Endothelial cell of umbilical vein (primary cell): ENCODE measurements at regions not wholly inside any gene's neighbourhood (a gene's known extent, or its start where the extent isn't known, plus 50 kb on each side); places are given as distances from the start of the nearest gene placed in this dataset.

Experiments used
- BruUV-seq: library from RNA; stranded (reverse); fragments of 400-500 nt; replicated peaks from 2 replicates; lab custom pipeline; 2021; lab: Mats Ljungman, UMichigan
- CTCF ChIA-PET: fragments of 300-600, 350-600 bp; sonication (Branson Sonifier 250); formaldehyde crosslinking; loops from one replicate; lab custom pipeline; 2021; ENCODE audit warnings: antibody characterized with exemption, inconsistent platforms; lab: Charles Lee
- POLR2A ChIA-PET: fragments of 300-600, 350-600 bp; sonication (Branson Sonifier 250); formaldehyde crosslinking; loops from one replicate; lab custom pipeline; 2021; ENCODE audit warnings: antibody characterized with exemption, inconsistent platforms; lab: Charles Lee
- DNase-seq: peaks from one replicate; pipeline ENCODE4 v3.0.0-alpha.2; 2011; ENCODE audit warnings: low read depth, low spot score
- FAIRE-seq: peaks from 2 replicates; lab custom pipeline; 2011; peaks lifted over from hg19 to GRCh38; lab: Jason Lieb, UNC
- H2AFZ ChIP-seq: 2 replicates; pipeline ENCODE4 v1.6.0; 2012; ENCODE audit warnings: low read depth, low read length, control low read depth, inconsistent platforms
- H3K27ac ChIP-seq: 2 replicates; pipeline ENCODE4 v1.5.1; 2011; ENCODE audit warnings: low read depth, mild to moderate bottlenecking, control low read depth, low read length, moderate library complexity; ENCODE audit not compliant: insufficient read depth
- H3K27me3 ChIP-seq, 2 experiments: 2 replicates each; pipeline versions ENCODE4 v1.6.0 to v1.6.1; 2011; ENCODE audit warnings: low read length in 2 of 2, mixed read lengths in 1 of 2; ENCODE audit not compliant: control insufficient read depth in 2 of 2, insufficient read depth in 2 of 2
- H3K36me3 ChIP-seq, 2 experiments: 2 replicates in 1 of 2; 3 replicates in 1 of 2; pipeline ENCODE4 v1.5.1; 2011; ENCODE audit warnings: low read length in 2 of 2, mild to moderate bottlenecking in 1 of 2, moderate library complexity in 1 of 2; ENCODE audit not compliant: control insufficient read depth in 2 of 2, insufficient read depth in 2 of 2; ENCODE audit errors: extremely low read depth in 1 of 2
- H3K4me1 ChIP-seq: 3 replicates; pipeline ENCODE4 v1.5.1; 2011; ENCODE audit warnings: mild to moderate bottlenecking, low read length; ENCODE audit not compliant: control insufficient read depth, insufficient read depth; ENCODE audit errors: extremely low read depth
- H3K4me2 ChIP-seq: 2 replicates; pipeline ENCODE4 v1.6.1; 2011; ENCODE audit warnings: low read length, control low read depth, mixed read lengths; ENCODE audit not compliant: insufficient read depth
- H3K4me3 ChIP-seq, 3 experiments: fragments of 200-600 bp in 1 of 3; sonication (generic), shearing (Covaris generic) in 1 of 3; replicated peaks in 1 of 3; 2 replicates each; pipeline ENCODE4 v1.5.1; 2011 to 2016; ENCODE audit warnings: control low read depth in 3 of 3, low read length in 3 of 3, mild to moderate bottlenecking in 2 of 3, inconsistent platforms in 1 of 3, low read depth in 1 of 3, moderate library complexity in 1 of 3; ENCODE audit not compliant: insufficient read depth in 1 of 3
- H3K79me2 ChIP-seq: 2 replicates; pipeline ENCODE4 v1.6.0; 2012; ENCODE audit warnings: low read length, inconsistent platforms; ENCODE audit not compliant: control insufficient read depth, insufficient read depth
- H3K9ac ChIP-seq: replicated peaks from 2 replicates; pipeline ENCODE3; 2011; ENCODE audit warnings: low read length, control low read depth; ENCODE audit not compliant: insufficient read depth; ENCODE audit errors: extremely low read depth
- H3K9me1 ChIP-seq: replicated peaks from 3 replicates; pipeline ENCODE4 v1.6.0; 2011; ENCODE audit warnings: mild to moderate bottlenecking, low read length; ENCODE audit not compliant: control insufficient read depth, insufficient read depth; ENCODE audit errors: extremely low read depth
- H3K9me3 ChIP-seq: replicated peaks from 2 replicates; pipeline ENCODE4 v1.5.1; 2012; ENCODE audit warnings: low read length, inconsistent platforms; ENCODE audit not compliant: control insufficient read depth, insufficient read depth
- H4K20me1 ChIP-seq: replicated peaks from 2 replicates; pipeline ENCODE3; 2011; ENCODE audit warnings: mild to moderate bottlenecking, low read length; ENCODE audit not compliant: control insufficient read depth, insufficient read depth; ENCODE audit errors: extremely low read depth
- CTCF ChIP-seq, 2 donors: IDR thresholded peaks; 1 replicate in 1 of 2; 2 replicates in 1 of 2; pipeline ENCODE4 v1.5.1; 2011; ENCODE audit warnings: low read length in 2 of 2, mild to moderate bottlenecking in 2 of 2, moderate library complexity in 2 of 2, control low read depth in 1 of 2, inconsistent platforms in 1 of 2, low read depth in 1 of 2; ENCODE audit not compliant: insufficient read depth in 1 of 2; ENCODE audit errors: extremely low read depth in 1 of 2
- EZH2 ChIP-seq: IDR thresholded peaks from 2 replicates; pipeline ENCODE4 v1.6.1; 2012; ENCODE audit warnings: borderline replicate concordance, low read depth, mild to moderate bottlenecking, moderate library complexity, low read length, inconsistent platforms; ENCODE audit not compliant: severe bottlenecking
- FOS ChIP-seq: IDR thresholded peaks from 2 replicates; pipeline ENCODE4 v1.6.1; 2011; ENCODE audit warnings: mild to moderate bottlenecking, low read length, moderate library complexity, borderline replicate concordance; ENCODE audit not compliant: insufficient read depth
- GATA2 ChIP-seq: IDR thresholded peaks from 2 replicates; pipeline ENCODE4 v1.7.0; 2011; ENCODE audit warnings: low read depth, mild to moderate bottlenecking, moderate library complexity, mixed read lengths, low read length; ENCODE audit not compliant: insufficient read length, insufficient read depth
- JUN ChIP-seq: IDR thresholded peaks from 2 replicates; pipeline ENCODE4 v1.6.1; 2011; ENCODE audit warnings: borderline replicate concordance, low read depth; ENCODE audit not compliant: insufficient read length, insufficient read depth
- MAX ChIP-seq: IDR thresholded peaks from 2 replicates; pipeline ENCODE4 v1.6.1; 2011; ENCODE audit not compliant: insufficient read depth, insufficient read length
- MYC ChIP-seq: IDR thresholded peaks from one replicate; pipeline ENCODE4 v1.6.1; 2011; ENCODE audit warnings: mild to moderate bottlenecking, low read depth, low read length
- POLR2A ChIP-seq: IDR thresholded peaks from 2 replicates; pipeline ENCODE4 v1.6.1; 2012; ENCODE audit warnings: low read depth, mild to moderate bottlenecking, control low read depth, low read length
- POLR2AphosphoS5 ChIP-seq: IDR thresholded peaks from 2 replicates; pipeline ENCODE4 v1.6.1; 2012; ENCODE audit warnings: low read depth, mild to moderate bottlenecking, control low read depth, low read length, moderate library complexity; ENCODE audit not compliant: insufficient read depth
- dilution Hi-C: fragments of 300-500 bp; cut with MboI; formaldehyde crosslinking; loops from one replicate; pipeline ENCODE4 v1.15.0; 2019; ENCODE audit warnings: low sequenced_read_pairs; ENCODE audit not compliant: extremely low pct_ligation_motif_present
- intact Hi-C: fragments of 100-400 bp; cut with micrococcal nuclease; formaldehyde crosslinking; loops from one replicate; pipeline ENCODE4 v1.10.0; 2022

GRCh38 chrX:123086768-123087167 lies 97.3 kb upstream of the GRIA3 start:
- dilution Hi-C loops (no loop called here), intact Hi-C loops (no loop called here)
- Histone ChIP-seq H3K79me2 (no peaks in the 10 kb centered on the region), H4K20me1 (no peaks in the 10 kb centered on the region), H3K4me1 (no peaks in the 10 kb centered on the region), H3K4me2 (no peak overlapping the region), H3K9me3 (no peaks in the 10 kb centered on the region), H3K9ac (no peak overlapping the region), H3K9me1 (no peaks in the 10 kb centered on the region), H3K4me3 (no peak overlapping the region), H2AFZ (no peak overlapping the region), H3K27me3 (no peaks in the 10 kb centered on the region), H3K27ac (no peak overlapping the region), H3K36me3 (no peaks in the 10 kb centered on the region)
- TF ChIP-seq FOS: no peak
- FAIRE-seq (no peak), DNase-seq (no peak)
- ChIA-PET CTCF (no interaction called here), POLR2A (no interaction called here)
- BruUV-seq: no TSS peak

- H3K9me1 ChIP-seq: no peaks in the 10 kb centered on the region
- ChIA-PET POLR2A (no interaction called here), CTCF (no interaction called here)
- dilution Hi-C loops: no loop called here
- no peak overlapping the region for H3K4me2 ChIP-seq
- H3K27me3 ChIP-seq: no peaks in the 10 kb centered on the region
- H3K9ac ChIP-seq: no peak overlapping the region
- H2AFZ ChIP-seq: no peak overlapping the region
- intact Hi-C loops: no loop called here
- H3K4me3 ChIP-seq: no peak overlapping the region
- no peaks in the 10 kb centered on the region for H4K20me1 ChIP-seq
- H3K79me2 ChIP-seq: no peaks in the 10 kb centered on the region
- TF ChIP-seq GATA2 (no peak), POLR2AphosphoS5 (no peak), MYC (no peak), EZH2 (no peak), MAX (no peak), CTCF (IDR thresholded peaks at IDR 0.05; ENCODE audit: extremely low read depth in 1 of 2, insufficient read depth in 1 of 2, low read depth in 1 of 2, low read length in 2 of 2) (no peak), POLR2A (no peak), JUN (no peak), FOS (no peak)
- no peak overlapping the region for H3K27ac ChIP-seq
- FAIRE-seq (no peak), DNase-seq (no peak)
- no peaks in the 10 kb centered on the region for H3K9me3 ChIP-seq
- BruUV-seq: no TSS peak
- no peaks in the 10 kb centered on the region for H3K4me1 ChIP-seq
- no peaks in the 10 kb centered on the region for H3K36me3 ChIP-seq
These were observed 96.8 kb upstream of the GRIA3 start for GRCh38 chrX:123087326-123087725.
